ENCODE measurements at regions not wholly inside any gene's neighbourhood (a gene's known extent, or its start where the extent isn't known, plus 50 kb on each side); places are given as distances from the start of the nearest gene placed in this dataset.

GRCh38 chr3:154780263-154780662 is 299.9 kb upstream of the MME start:
- H3K4me3 ChIP-seq (ENCODE audit: low read depth, low read length): no peak overlapping the region
- no peaks in the 10 kb centered on the region for H3K27me3 ChIP-seq (ENCODE audit: control insufficient read depth, insufficient read depth, low read length)
- H3K4me1 ChIP-seq: no peaks in the 10 kb centered on the region
- H3K9me3 ChIP-seq (ENCODE audit: control insufficient read depth, low read length): no peaks in the 10 kb centered on the region
- TF ChIP-seq, protein P1, sequence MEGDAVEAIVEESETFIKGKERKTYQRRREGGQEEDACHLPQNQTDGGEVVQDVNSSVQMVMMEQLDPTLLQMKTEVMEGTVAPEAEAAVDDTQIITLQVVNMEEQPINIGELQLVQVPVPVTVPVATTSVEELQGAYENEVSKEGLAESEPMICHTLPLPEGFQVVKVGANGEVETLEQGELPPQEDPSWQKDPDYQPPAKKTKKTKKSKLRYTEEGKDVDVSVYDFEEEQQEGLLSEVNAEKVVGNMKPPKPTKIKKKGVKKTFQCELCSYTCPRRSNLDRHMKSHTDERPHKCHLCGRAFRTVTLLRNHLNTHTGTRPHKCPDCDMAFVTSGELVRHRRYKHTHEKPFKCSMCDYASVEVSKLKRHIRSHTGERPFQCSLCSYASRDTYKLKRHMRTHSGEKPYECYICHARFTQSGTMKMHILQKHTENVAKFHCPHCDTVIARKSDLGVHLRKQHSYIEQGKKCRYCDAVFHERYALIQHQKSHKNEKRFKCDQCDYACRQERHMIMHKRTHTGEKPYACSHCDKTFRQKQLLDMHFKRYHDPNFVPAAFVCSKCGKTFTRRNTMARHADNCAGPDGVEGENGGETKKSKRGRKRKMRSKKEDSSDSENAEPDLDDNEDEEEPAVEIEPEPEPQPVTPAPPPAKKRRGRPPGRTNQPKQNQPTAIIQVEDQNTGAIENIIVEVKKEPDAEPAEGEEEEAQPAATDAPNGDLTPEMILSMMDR (IDR thresholded peaks at IDR 0.05): no peak
- H3K9ac ChIP-seq: no peak overlapping the region
- H2AFZ ChIP-seq: no peak overlapping the region
- H3K4me2 ChIP-seq (ENCODE audit: low read length): no peak overlapping the region
- no peak overlapping the region for H3K27ac ChIP-seq
- H3K36me3 ChIP-seq (ENCODE audit: control insufficient read depth, insufficient read depth, low read length): no peaks in the 10 kb centered on the region
- H3K79me2 ChIP-seq: no peaks in the 10 kb centered on the region

DNA sequence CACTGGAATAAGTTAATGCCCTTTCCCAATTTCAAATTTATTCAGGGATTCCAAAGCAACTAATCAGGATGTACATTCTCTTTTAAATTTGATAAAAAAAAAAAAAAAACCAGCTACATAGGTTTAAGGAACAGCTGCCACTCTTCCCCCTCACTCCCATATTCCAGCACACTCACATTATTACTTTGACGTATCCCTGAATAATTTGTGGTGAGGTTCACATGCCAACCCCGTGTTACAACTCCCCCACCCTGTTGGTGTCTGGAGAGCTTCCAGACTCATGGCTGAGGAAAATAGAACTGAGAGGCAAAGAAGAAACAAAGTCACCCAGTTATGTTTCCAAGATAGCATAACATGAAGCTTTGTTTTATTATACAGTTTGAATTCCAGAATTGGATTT is 300.5 kb upstream of the MME start:
- no peak overlapping the region for H3K27ac ChIP-seq
- H3K4me3 ChIP-seq (ENCODE audit: low read depth, low read length): no peak overlapping the region
- H3K9ac ChIP-seq: no peak overlapping the region
- H3K4me2 ChIP-seq (ENCODE audit: low read length): no peak overlapping the region
- H3K36me3 ChIP-seq (ENCODE audit: control insufficient read depth, insufficient read depth, low read length): no peaks in the 10 kb centered on the region
- H3K9me3 ChIP-seq (ENCODE audit: control insufficient read depth, low read length): no peaks in the 10 kb centered on the region
- no peaks in the 10 kb centered on the region for H3K27me3 ChIP-seq (ENCODE audit: control insufficient read depth, insufficient read depth, low read length)
- H2AFZ ChIP-seq: no peak overlapping the region
- TF ChIP-seq, protein P1 (IDR thresholded peaks at IDR 0.05): no peak
- H3K79me2 ChIP-seq: no peaks in the 10 kb centered on the region
- H3K4me1 ChIP-seq: no peaks in the 10 kb centered on the region

- Histone ChIP-seq H3K27me3 (ENCODE audit: control insufficient read depth, insufficient read depth, low read length) (no peaks in the 10 kb centered on the region), H3K27ac (no peak overlapping the region), H3K4me1 (no peaks in the 10 kb centered on the region), H3K9ac (no peak overlapping the region), H3K4me2 (ENCODE audit: low read length) (no peak overlapping the region), H3K36me3 (ENCODE audit: control insufficient read depth, insufficient read depth, low read length) (no peaks in the 10 kb centered on the region), H3K9me3 (ENCODE audit: control insufficient read depth, low read length) (no peaks in the 10 kb centered on the region), H2AFZ (no peak overlapping the region), H3K79me2 (no peaks in the 10 kb centered on the region), H3K4me3 (ENCODE audit: low read depth, low read length) (no peak overlapping the region)
- TF ChIP-seq, protein P1 (IDR thresholded peaks at IDR 0.05): no peak
Observed at GRCh38 chr3:154778057-154778456, 302.1 kb upstream of the MME start.

- TF ChIP-seq, protein P1 (IDR thresholded peaks at IDR 0.05): no peak
- Histone ChIP-seq H3K27ac (no peak overlapping the region), H3K36me3 (ENCODE audit: control insufficient read depth, insufficient read depth, low read length) (no peaks in the 10 kb centered on the region), H3K27me3 (ENCODE audit: control insufficient read depth, insufficient read depth, low read length) (no peaks in the 10 kb centered on the region), H3K79me2 (no peaks in the 10 kb centered on the region), H3K4me2 (ENCODE audit: low read length) (no peak overlapping the region), H3K9ac (no peak overlapping the region), H2AFZ (peak overlapping the region; percentile 14), H3K9me3 (ENCODE audit: control insufficient read depth, low read length) (no peaks in the 10 kb centered on the region), H3K4me3 (ENCODE audit: low read depth, low read length) (no peak overlapping the region), H3K4me1 (no peaks in the 10 kb centered on the region)
Observed at GRCh38 chr3:154776549-154777225, 303.4 kb upstream of the MME start.

All from parathyroid adenoma (tissue), 2 donors.